WTC11 (cell line): ENCODE measurements at regions not wholly inside any gene's neighbourhood (a gene's known extent, or its start where the extent isn't known, plus 50 kb on each side); places are given as distances from the start of the nearest gene placed in this dataset.

Source experiments
- ATAC-seq: fragments of 200-7000 bp; cut with Tn5 transposase; 2 replicates; pipeline ENCODE4 v1.10.0; 2021; ENCODE audit warnings: mild to moderate bottlenecking, moderate library complexity
- CTCF ChIA-PET: fragments of 300-600 bp; sonication (Branson Sonifier 250); formaldehyde crosslinking; loops from one replicate; lab custom pipeline; 2021; ENCODE audit warnings: antibody characterized with exemption; lab: Charles Lee
- POLR2A ChIA-PET: fragments of 350-600 bp; sonication (Branson Sonifier 250); formaldehyde crosslinking; loops from one replicate; lab custom pipeline; 2021; ENCODE audit warnings: antibody characterized with exemption; lab: Charles Lee
- DNase-seq: peaks from one replicate; pipeline ENCODE4 v3.0.0; 2021; ENCODE audit warnings: low spot score
- H3K27ac Mint-ChIP-seq: 2 replicates; pipeline ENCODE4 v1.8.0; 2021; ENCODE audit warnings: mixed read lengths
- H3K27me3 Mint-ChIP-seq: 2 replicates; pipeline ENCODE4 v1.8.0; 2021; ENCODE audit warnings: low read depth, mild to moderate bottlenecking, moderate library complexity, mixed read lengths
- H3K36me3 Mint-ChIP-seq: 2 replicates; pipeline ENCODE4 v1.8.0; 2021; ENCODE audit warnings: mixed read lengths
- H3K4me1 Mint-ChIP-seq: 2 replicates; pipeline ENCODE4 v1.8.0; 2022; ENCODE audit warnings: mixed read lengths
- H3K4me3 Mint-ChIP-seq: 2 replicates; pipeline ENCODE4 v1.8.0; 2021; ENCODE audit warnings: mild to moderate bottlenecking, moderate library complexity, mixed read lengths
- H3K9me3 Mint-ChIP-seq: 2 replicates; pipeline ENCODE4 v1.8.0; 2021; ENCODE audit warnings: mixed read lengths
- IRF2 ChIP-seq: sonication (generic); formaldehyde crosslinking; IDR thresholded peaks from 2 replicates; pipeline ENCODE4 v1.8.0; 2022; ENCODE audit warnings: low read depth, missing genetic modification reagents, borderline replicate concordance
- JAZF1 ChIP-seq: fragments of 250-450 bp; sonication (Bioruptor Pico); IDR thresholded peaks from 2 replicates; pipeline ENCODE4 v1.9.0; 2021; ENCODE audit warnings: moderate library complexity, mild to moderate bottlenecking, inconsistent platforms
- MYBL2 ChIP-seq: sonication (generic); formaldehyde crosslinking; IDR thresholded peaks from 2 replicates; pipeline ENCODE4 v1.8.1; 2023; ENCODE audit warnings: mild to moderate bottlenecking, moderate library complexity, missing genetic modification reagents
- RELA ChIP-seq: sonication (generic); formaldehyde crosslinking; IDR thresholded peaks from 2 replicates; pipeline ENCODE4 v1.8.1; 2022; ENCODE audit warnings: missing genetic modification reagents, mild to moderate bottlenecking, borderline replicate concordance
- ZNF121 ChIP-seq: sonication (generic); formaldehyde crosslinking; IDR thresholded peaks from 2 replicates; pipeline ENCODE4 v1.8.0; 2023; ENCODE audit warnings: missing genetic modification reagents
- ZNF396 ChIP-seq: fragments of 250-450 bp; sonication (Bioruptor Pico); IDR thresholded peaks from 2 replicates; pipeline ENCODE4 v1.8.0; 2021; ENCODE audit warnings: mild to moderate bottlenecking, moderate library complexity, borderline replicate concordance
- ZNF416 ChIP-seq: fragments of 250-450 bp; sonication (Bioruptor Pico); IDR thresholded peaks from 2 replicates; pipeline ENCODE4 v1.9.0; 2021; ENCODE audit warnings: mild to moderate bottlenecking, inconsistent platforms
- ZNF423 ChIP-seq: fragments of 250-450 bp; sonication (Bioruptor Pico); IDR thresholded peaks from 2 replicates; pipeline ENCODE4 v2.1.2; 2022; ENCODE audit warnings: mild to moderate bottlenecking, moderate library complexity
- ZNF671 ChIP-seq: fragments of 250-450 bp; sonication (Bioruptor Pico); IDR thresholded peaks from 2 replicates; pipeline ENCODE4 v1.8.0; 2021; ENCODE audit warnings: mild to moderate bottlenecking
- TF ChIP-seq, protein P1 (sequence below): sonication (generic); formaldehyde crosslinking; IDR thresholded peaks from 2 replicates; pipeline ENCODE4 v1.8.1; 2022; ENCODE audit warnings: low read depth, mild to moderate bottlenecking, moderate library complexity, missing genetic modification reagents, borderline replicate concordance
- TF ChIP-seq, protein P2 (sequence below): sonication (generic); formaldehyde crosslinking; IDR thresholded peaks from 2 replicates; pipeline ENCODE4 v1.8.0; 2022; ENCODE audit warnings: missing genetic modification reagents
- TF ChIP-seq, protein P3 (sequence below): sonication (generic); formaldehyde crosslinking; IDR thresholded peaks from 2 replicates; pipeline ENCODE4 v1.8.1; 2023; ENCODE audit warnings: mild to moderate bottlenecking, moderate library complexity, missing genetic modification reagents
- TF ChIP-seq, protein P4 (sequence below): fragments of 250-450 bp; sonication (Bioruptor Pico); IDR thresholded peaks from 2 replicates; pipeline ENCODE4 v2.1.2; 2022; ENCODE audit warnings: mild to moderate bottlenecking, moderate library complexity
- TF ChIP-seq, protein P5 (sequence below): sonication (generic); formaldehyde crosslinking; IDR thresholded peaks from 2 replicates; pipeline ENCODE4 v1.8.1; 2023; ENCODE audit warnings: mild to moderate bottlenecking, missing genetic modification reagents

DNA sequence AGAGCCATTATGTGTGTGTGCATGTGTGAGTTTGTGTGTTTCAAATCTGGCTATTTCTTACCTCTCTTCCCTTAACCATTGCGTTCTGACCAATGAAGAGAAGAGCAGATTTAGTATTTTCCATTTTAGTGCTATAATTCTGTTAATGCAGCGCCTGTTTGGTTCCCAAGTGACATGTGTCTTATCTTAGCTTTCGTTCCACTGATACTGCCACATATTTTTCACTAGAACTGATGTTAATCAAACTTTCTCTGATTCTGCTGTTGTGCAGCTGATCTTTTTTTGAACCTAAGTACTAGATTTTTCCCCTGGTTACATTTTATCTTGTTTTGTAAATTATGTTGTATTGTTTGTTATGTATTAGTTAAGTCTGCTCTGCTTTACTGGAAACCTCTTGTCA, 152.9 kb upstream of the MID1 start (continued):
- TF ChIP-seq ZNF423 (CRISPR knock-in tag), result no peak

DNA sequence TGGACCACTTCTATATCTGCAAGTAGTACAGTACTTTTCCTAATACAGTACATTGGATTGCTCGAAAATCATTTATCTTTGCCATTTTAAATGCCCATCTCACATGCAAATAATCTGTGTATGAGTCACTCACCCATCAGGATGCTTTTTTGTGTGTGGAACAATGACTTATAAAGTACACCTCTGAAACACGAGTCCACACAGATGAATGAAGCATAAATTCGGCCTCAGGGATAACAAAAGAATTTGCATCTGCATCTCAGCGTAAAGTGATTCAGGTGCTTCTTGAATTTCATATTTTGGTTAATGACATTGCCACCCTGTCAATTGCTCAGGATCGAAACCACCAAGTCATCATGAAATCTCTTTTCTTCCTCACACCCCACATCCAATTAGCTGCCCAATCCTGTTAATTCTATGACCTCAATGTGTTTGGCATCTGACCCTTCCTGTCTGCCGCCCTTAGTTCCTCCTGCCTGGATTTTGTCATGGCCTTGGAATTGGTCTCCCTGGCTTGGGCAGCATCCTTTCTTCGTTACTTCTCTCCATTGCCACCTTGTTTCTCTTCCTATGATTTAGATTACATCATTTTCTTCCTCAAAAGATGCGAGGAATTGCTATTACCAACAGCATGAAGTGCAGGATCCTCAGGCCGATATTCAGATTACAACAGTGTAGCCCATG, 161.6 kb upstream of the MID1 start:
- no peaks in the 10 kb centered on the region for H3K9me3 Mint-ChIP-seq
- DNase-seq (no peak), ATAC-seq (no peak)
- POLR2A ChIA-PET, result no interaction called here
- TF ChIP-seq, protein P1, sequence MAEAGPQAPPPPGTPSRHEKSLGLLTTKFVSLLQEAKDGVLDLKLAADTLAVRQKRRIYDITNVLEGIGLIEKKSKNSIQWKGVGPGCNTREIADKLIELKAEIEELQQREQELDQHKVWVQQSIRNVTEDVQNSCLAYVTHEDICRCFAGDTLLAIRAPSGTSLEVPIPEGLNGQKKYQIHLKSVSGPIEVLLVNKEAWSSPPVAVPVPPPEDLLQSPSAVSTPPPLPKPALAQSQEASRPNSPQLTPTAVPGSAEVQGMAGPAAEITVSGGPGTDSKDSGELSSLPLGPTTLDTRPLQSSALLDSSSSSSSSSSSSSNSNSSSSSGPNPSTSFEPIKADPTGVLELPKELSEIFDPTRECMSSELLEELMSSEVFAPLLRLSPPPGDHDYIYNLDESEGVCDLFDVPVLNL (CRISPR knock-in tag), result no peak
- TF ChIP-seq, protein P2, sequence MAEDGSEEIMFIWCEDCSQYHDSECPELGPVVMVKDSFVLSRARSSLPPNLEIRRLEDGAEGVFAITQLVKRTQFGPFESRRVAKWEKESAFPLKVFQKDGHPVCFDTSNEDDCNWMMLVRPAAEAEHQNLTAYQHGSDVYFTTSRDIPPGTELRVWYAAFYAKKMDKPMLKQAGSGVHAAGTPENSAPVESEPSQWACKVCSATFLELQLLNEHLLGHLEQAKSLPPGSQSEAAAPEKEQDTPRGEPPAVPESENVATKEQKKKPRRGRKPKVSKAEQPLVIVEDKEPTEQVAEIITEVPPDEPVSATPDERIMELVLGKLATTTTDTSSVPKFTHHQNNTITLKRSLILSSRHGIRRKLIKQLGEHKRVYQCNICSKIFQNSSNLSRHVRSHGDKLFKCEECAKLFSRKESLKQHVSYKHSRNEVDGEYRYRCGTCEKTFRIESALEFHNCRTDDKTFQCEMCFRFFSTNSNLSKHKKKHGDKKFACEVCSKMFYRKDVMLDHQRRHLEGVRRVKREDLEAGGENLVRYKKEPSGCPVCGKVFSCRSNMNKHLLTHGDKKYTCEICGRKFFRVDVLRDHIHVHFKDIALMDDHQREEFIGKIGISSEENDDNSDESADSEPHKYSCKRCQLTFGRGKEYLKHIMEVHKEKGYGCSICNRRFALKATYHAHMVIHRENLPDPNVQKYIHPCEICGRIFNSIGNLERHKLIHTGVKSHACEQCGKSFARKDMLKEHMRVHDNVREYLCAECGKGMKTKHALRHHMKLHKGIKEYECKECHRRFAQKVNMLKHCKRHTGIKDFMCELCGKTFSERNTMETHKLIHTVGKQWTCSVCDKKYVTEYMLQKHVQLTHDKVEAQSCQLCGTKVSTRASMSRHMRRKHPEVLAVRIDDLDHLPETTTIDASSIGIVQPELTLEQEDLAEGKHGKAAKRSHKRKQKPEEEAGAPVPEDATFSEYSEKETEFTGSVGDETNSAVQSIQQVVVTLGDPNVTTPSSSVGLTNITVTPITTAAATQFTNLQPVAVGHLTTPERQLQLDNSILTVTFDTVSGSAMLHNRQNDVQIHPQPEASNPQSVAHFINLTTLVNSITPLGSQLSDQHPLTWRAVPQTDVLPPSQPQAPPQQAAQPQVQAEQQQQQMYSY, result no peak
- TF ChIP-seq ZNF671 (CRISPR knock-in tag), result no peak
- no peak for TF ChIP-seq MYBL2
- no peak for TF ChIP-seq IRF2 (CRISPR knock-in tag)
- TF ChIP-seq, protein P3, sequence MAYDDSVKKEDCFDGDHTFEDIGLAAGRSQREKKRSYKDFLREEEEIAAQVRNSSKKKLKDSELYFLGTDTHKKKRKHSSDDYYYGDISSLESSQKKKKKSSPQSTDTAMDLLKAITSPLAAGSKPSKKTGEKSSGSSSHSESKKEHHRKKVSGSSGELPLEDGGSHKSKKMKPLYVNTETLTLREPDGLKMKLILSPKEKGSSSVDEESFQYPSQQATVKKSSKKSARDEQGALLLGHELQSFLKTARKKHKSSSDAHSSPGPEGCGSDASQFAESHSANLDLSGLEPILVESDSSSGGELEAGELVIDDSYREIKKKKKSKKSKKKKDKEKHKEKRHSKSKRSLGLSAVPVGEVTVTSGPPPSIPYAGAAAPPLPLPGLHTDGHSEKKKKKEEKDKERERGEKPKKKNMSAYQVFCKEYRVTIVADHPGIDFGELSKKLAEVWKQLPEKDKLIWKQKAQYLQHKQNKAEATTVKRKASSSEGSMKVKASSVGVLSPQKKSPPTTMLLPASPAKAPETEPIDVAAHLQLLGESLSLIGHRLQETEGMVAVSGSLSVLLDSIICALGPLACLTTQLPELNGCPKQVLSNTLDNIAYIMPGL (CRISPR knock-in tag), result no peak
- TF ChIP-seq RELA, result no peak
- no peak for TF ChIP-seq ZNF416 (CRISPR knock-in tag)
- no peak for TF ChIP-seq ZNF396 (CRISPR knock-in tag)
- no peak for TF ChIP-seq JAZF1 (CRISPR knock-in tag)
- TF ChIP-seq, protein P4, sequence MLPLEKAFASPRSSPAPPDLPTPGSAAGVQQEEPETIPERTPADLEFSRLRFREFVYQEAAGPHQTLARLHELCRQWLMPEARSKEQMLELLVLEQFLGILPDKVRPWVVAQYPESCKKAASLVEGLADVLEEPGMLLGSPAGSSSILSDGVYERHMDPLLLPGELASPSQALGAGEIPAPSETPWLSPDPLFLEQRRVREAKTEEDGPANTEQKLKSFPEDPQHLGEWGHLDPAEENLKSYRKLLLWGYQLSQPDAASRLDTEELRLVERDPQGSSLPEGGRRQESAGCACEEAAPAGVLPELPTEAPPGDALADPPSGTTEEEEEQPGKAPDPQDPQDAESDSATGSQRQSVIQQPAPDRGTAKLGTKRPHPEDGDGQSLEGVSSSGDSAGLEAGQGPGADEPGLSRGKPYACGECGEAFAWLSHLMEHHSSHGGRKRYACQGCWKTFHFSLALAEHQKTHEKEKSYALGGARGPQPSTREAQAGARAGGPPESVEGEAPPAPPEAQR (CRISPR knock-in tag), result no peak
- no peak for TF ChIP-seq ZNF121 (CRISPR knock-in tag)
- TF ChIP-seq, protein P5, sequence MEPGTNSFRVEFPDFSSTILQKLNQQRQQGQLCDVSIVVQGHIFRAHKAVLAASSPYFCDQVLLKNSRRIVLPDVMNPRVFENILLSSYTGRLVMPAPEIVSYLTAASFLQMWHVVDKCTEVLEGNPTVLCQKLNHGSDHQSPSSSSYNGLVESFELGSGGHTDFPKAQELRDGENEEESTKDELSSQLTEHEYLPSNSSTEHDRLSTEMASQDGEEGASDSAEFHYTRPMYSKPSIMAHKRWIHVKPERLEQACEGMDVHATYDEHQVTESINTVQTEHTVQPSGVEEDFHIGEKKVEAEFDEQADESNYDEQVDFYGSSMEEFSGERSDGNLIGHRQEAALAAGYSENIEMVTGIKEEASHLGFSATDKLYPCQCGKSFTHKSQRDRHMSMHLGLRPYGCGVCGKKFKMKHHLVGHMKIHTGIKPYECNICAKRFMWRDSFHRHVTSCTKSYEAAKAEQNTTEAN (CRISPR knock-in tag), result no peak
- no peaks in the 10 kb centered on the region for H3K36me3 Mint-ChIP-seq
- no peaks in the 10 kb centered on the region; the same call in 1 of the 2 replicates for H3K27me3 Mint-ChIP-seq
- no peak overlapping the region for H3K4me3 Mint-ChIP-seq
- H3K27ac Mint-ChIP-seq, result no peak overlapping the region
- CTCF ChIA-PET, result interaction anchor here (0.6 kb wide), 1 partner anchor 61 kb away, joined by 4 read pairs; no protein-coding TSS in a partner anchor
- H3K4me1 Mint-ChIP-seq, result peaks cover 2% of the 10 kb centered on the region; the same call in 1 of the 2 replicates
